Liver (tissue), 3 donors: ENCODE measurements at regions not wholly inside any gene's neighbourhood (a gene's known extent, or its start where the extent isn't known, plus 50 kb on each side); places are given as distances from the start of the nearest gene placed in this dataset.

Experiments used
- EGR1 ChIP-seq, 2 donors: IDR thresholded peaks; 2 replicates each; pipeline ENCODE4 v1.6.1; 2016 to 2018; ENCODE audit warnings: antibody characterized with exemption in 2 of 2, low read depth in 2 of 2
- JUND ChIP-seq, 2 donors: IDR thresholded peaks; 2 replicates each; pipeline ENCODE4 v1.6.1; 2016; ENCODE audit warnings: antibody characterized with exemption in 2 of 2
- RAD21 ChIP-seq, 2 donors: IDR thresholded peaks; 2 replicates each; pipeline ENCODE4 v1.6.1; 2016; ENCODE audit warnings: antibody characterized with exemption in 2 of 2, mild to moderate bottlenecking in 2 of 2
- REST ChIP-seq: IDR thresholded peaks from 2 replicates; pipeline ENCODE4 v1.6.1; 2016; ENCODE audit warnings: antibody characterized with exemption, mild to moderate bottlenecking
- TAF1 ChIP-seq: conservative IDR thresholded peaks from 2 replicates; pipeline ENCODE4 v1.6.1; 2016; ENCODE audit warnings: antibody characterized with exemption, mild to moderate bottlenecking
- YY1 ChIP-seq: IDR thresholded peaks from 2 replicates; pipeline ENCODE4 v1.6.1; 2016; ENCODE audit warnings: antibody characterized with exemption, mild to moderate bottlenecking
- TF ChIP-seq, protein P1 (sequence below): fragments of 150-350 bp; IDR thresholded peaks from 2 replicates; pipeline ENCODE4 v1.5.1; 2017; ENCODE audit warnings: improper control_type of control experiment, low read depth, low read length; ENCODE audit not compliant: missing input control
- donor health status: healthy.
- donor health status: healthy.

DNA sequence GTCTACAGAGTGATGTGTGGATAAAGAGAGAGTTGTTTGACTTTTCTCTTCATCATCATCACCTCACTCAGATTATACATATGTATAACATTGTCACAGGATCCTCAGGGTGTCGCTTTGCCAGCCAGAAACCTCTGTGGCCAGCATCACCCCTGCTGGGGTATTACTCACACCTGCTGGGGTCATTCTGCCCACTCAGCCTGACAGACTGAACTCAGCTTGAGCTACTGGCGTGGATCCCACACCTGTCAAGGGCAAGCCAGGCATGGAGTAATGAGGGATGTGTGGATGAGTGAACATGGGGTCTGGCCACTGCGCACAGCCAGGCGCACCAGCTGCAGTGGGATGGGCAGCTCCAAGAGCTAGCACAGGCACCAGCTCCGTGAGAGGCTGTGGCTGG, 870.6 kb downstream of the CBLN2 start:
- TF ChIP-seq, protein P1, sequence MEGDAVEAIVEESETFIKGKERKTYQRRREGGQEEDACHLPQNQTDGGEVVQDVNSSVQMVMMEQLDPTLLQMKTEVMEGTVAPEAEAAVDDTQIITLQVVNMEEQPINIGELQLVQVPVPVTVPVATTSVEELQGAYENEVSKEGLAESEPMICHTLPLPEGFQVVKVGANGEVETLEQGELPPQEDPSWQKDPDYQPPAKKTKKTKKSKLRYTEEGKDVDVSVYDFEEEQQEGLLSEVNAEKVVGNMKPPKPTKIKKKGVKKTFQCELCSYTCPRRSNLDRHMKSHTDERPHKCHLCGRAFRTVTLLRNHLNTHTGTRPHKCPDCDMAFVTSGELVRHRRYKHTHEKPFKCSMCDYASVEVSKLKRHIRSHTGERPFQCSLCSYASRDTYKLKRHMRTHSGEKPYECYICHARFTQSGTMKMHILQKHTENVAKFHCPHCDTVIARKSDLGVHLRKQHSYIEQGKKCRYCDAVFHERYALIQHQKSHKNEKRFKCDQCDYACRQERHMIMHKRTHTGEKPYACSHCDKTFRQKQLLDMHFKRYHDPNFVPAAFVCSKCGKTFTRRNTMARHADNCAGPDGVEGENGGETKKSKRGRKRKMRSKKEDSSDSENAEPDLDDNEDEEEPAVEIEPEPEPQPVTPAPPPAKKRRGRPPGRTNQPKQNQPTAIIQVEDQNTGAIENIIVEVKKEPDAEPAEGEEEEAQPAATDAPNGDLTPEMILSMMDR = no peak
- TF ChIP-seq TAF1 = no peak
- no peak for TF ChIP-seq EGR1 (IDR thresholded peaks at IDR 0.05; ENCODE audit: low read depth in 2 of 2)
- no peak for TF ChIP-seq YY1
- no peak for TF ChIP-seq JUND (IDR thresholded peaks at IDR 0.05)
- no peak for TF ChIP-seq RAD21 (IDR thresholded peaks at IDR 0.05)
- TF ChIP-seq REST = no peak
